HG03442 (cell line): ENCODE measurements at regions not wholly inside any gene's neighbourhood (a gene's known extent, or its start where the extent isn't known, plus 50 kb on each side); places are given as distances from the start of the nearest gene placed in this dataset.
"Not testable (repeated sequence)": the region's sequence is repeated elsewhere in the genome, so short reads cannot be mapped to it uniquely, and the experiment has no call there.

Experiments used
- ATAC-seq: cut with Tn5 transposase; IDR thresholded peaks from one replicate; pipeline ENCODE4 v1.9.1; 2021; ENCODE audit warnings: mild to moderate bottlenecking, moderate library complexity; ENCODE audit not compliant: unreplicated experiment

GRCh38 chr12:38016602-38017001 lies 300.0 kb upstream of the ALG10B start:
- no peak for ATAC-seq

GRCh38 chr12:38025916-38026315 lies 290.7 kb upstream of the ALG10B start:
- ATAC-seq = no peak

- no peak for ATAC-seq
These were observed 263.5 kb upstream of the ALG10B start for GRCh38 chr12:38053113-38053512.

GRCh38 chr12:38053655-38054464 lies 262.7 kb upstream of the ALG10B start:
- ATAC-seq = no peak

DNA sequence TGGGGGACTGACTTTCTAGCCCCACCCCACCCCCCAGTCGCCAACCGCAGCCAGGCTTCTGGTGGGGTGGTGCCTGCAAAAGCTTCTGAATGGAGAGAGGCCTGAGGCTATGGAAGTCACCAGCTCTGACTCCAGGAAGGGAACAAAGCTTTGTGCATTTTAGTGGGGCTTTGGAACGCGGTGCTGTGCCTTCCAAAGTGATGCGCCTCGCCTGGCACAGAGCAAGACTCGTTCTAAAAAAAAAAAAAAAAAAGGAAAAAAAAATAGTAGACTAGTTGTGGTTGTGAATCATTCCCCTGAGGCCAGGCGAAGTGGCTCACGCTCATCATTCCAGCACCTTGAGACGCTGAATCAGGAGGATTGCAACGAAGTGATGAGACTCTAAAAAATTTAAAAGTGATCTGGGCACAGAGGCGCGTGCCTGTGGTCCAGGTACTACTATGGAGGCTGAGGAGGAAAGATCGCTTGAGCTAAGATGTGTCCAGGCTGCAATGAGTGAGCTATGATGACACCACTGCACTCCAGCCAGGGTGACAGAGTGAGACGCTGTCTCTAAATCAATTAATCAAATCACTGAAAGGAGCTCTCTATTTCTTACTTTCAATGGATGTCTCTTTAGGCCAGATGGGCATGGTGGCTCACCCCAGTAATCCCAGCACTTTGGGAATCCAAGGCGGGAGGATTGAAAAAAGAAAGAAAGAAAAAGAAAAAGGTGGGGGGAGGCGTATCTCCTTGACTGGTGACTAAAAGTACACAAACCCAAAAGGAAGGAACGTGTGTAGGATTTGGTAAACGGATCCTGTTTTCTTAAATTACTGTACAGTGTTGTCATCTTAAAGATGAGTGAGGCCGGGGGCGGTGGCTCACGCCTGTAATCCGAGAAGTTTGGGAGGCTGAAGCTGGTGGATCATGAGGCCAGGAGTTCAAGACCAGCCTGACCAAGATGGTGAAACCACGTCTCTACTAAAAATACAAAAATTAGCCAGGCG lies 259.6 kb upstream of the ALG10B start:
- ATAC-seq = no peak

- ATAC-seq = no peak
These were observed 216.9 kb upstream of the ALG10B start for GRCh38 chr12:38099686-38100085.

- ATAC-seq = no peak
These were observed 214.8 kb upstream of the ALG10B start for GRCh38 chr12:38101753-38102152.

DNA sequence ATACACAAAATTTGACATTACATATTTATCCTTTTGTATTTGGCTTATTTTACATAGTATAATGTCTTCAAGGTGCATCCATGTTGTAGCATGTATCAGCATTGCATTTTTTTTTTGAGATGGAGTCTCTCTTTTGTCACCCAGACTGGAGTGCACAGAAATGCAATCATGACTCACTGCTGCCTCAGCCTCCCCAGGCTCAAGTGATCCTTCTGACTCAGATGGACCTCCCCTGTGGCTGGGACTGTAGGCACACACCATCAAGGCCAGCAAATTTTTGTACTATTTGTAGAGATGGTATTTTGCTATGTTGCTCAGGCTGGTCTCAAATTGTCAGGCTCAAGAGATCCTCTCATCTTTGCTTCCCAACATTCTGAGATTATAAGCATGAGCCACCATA lies 214.4 kb upstream of the ALG10B start:
- no peak for ATAC-seq

- ATAC-seq = no peak
These were observed 206.4 kb upstream of the ALG10B start for GRCh38 chr12:38110026-38110699.

- ATAC-seq = no peak
These were observed 202.6 kb upstream of the ALG10B start for GRCh38 chr12:38113991-38114390.

DNA sequence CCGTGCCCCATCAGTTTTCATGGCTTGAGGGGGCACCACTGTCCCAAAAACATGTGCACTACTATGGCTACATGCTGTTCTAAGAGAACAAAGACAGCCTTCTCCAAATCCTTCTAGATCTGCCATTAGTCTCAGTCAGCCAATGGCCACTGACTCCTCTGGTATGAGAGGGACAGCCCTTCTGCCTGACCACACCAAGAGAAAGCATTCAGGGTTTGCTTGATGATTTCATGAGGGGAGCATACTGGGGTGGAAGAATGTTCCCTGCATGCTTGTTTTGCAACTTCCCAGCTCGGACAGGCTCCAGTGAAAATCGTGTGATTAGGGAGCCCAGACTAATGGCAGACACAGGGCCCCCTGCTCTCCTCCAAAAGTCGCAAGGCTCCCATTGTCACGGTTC lies 199.6 kb upstream of the ALG10B start:
- ATAC-seq = no peak

DNA sequence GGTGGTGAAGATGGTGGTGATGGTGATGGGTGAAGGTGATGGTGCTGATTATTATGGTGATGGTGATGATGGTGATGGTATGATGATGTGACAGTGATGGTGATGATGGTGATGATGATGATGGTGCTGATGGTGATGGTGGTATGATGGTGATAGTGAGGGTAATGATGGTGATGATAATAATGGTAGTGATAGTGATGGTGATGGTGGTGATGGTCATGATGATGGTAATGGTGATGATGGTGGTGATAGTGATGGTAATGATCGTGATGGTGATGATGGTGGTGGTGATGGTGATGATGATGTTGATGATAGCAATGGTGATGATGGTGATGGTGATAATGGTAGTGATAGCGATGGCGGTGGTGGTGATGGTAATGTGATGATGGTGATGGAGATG lies 197.9 kb upstream of the ALG10B start:
- ATAC-seq = no peak

- no peak for ATAC-seq
These were observed 196.1 kb upstream of the ALG10B start for GRCh38 chr12:38120438-38120837.

GRCh38 chr12:38123028-38123427 lies 193.5 kb upstream of the ALG10B start:
- not testable (repeated sequence) for ATAC-seq

DNA sequence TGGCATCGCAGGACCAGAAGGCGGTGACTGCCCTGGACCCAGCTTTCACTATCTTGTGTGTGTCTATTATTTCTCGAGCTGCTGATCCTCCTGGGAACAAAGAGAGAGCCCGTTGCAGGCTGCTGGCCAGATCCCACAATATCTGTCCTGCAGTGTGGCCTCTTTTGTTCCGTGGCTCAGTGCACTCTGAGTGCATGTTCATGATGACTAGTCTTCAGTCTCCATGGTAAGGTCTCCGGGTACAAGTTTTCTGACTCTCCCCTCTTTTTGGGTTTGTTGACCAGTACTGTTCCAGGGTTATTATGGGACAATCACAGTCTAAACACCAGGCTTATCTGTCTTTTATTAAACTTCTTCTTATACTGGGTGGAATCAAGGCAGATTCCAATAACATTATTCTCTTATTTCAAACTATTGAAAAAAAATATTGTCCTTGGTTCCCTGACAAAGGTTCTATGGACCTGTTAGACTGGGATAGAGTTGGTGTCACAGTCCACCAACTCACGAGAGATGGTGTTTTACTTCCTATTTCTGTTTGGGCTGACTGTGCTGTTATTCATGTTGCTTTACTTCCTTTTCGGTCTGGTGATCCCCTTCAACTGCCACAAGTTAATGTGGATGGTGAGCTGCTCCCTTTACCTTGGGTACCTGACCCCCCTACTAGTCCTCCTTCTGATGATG lies 192.9 kb upstream of the ALG10B start:
- no peak for ATAC-seq

DNA sequence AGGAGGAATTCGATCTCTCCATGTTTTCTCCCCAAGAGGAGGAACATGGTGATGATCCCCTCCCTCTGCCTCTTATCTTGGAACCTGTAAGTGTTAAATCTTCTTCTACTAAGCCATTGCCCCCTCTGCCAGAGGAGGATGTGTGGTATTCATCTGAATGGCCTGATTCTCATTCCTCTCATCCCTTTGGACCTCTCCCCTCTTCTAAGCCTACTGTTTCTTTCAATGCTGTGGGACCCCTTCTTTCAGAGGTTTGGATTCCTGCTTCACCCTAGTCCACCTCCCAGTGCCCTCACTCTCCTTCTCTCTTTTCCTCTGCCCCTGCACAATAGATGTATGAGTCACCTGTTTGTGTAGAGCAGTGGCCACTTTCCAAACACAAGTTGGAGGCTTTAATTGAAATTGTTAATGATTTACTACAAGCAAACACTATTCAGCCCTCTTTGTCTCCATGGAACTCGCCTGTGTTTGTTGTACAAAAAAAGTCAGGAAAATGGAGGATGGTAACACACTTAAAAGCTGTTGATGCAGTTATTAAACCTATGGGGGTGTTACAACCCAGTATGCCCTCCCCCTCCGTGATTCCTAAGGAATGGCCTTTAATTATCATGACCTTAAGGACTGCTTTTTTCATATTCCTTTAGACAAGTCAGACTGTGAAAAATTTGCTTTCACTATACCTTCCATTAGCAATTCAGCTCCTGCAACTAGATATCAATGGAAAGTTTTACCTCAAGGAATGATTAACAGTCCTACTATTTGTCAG lies 192.1 kb upstream of the ALG10B start:
- ATAC-seq = no peak

- no peak for ATAC-seq
These were observed 184.4 kb upstream of the ALG10B start for GRCh38 chr12:38132139-38132538.

- ATAC-seq = no peak
These were observed 179.3 kb upstream of the ALG10B start for GRCh38 chr12:38137287-38137686.

DNA sequence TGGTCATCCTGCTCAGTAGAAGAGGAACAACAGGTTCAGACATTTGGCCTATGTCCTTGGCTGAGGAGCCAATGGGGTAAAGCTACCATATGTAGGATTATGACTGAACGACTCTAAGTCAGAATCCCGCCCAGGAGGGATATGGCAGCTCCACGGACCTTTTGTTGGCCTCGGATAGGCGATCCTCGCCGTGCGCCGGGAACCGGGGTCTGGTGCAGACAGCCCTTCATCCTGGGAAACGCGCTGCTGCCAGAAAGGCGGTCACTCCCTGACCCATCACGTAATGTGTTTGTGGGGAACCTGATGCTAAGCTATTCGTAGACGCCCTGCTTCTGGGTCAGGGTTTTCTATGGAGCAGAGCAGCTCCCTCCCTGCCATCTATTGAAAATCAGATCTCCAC lies 178.9 kb upstream of the ALG10B start:
- no peak for ATAC-seq
